HEK293 (cell line): ENCODE measurements at regions not wholly inside any gene's neighbourhood (a gene's known extent, or its start where the extent isn't known, plus 50 kb on each side); places are given as distances from the start of the nearest gene placed in this dataset.

Experiments used
- CTCF ChIA-PET: fragments of 350-600 bp; formaldehyde crosslinking; extraction: SDS; loops from one replicate; lab custom pipeline; 2021; ENCODE audit warnings: antibody characterized with exemption; lab: Yijun Ruan, JAX
- POLR2A ChIA-PET: fragments of 300-600 bp; formaldehyde crosslinking; extraction: SDS; loops from one replicate; lab custom pipeline; 2020; ENCODE audit warnings: antibody characterized with exemption, inconsistent platforms; lab: Yijun Ruan, JAX
- H3K27ac ChIP-seq: fragments of 200-500 bp; sonication (Bioruptor generic); 2 replicates; pipeline ENCODE4 v1.5.1; 2014; ENCODE audit warnings: low read depth, low read length, control low read depth, inconsistent platforms; ENCODE audit errors: extremely low read depth
- H3K36me3 ChIP-seq, 2 experiments: fragments of 200-500 bp in 1 of 2; sonication (Bioruptor generic) in 1 of 2; 1 replicate in 1 of 2; 2 replicates in 1 of 2; pipeline ENCODE4 v1.5.1; 2014 to 2017; ENCODE audit warnings: inconsistent platforms in 2 of 2, low read length in 2 of 2; ENCODE audit not compliant: control insufficient read depth in 2 of 2, insufficient read depth in 1 of 2
- H3K4me1 ChIP-seq: fragments of 200-500 bp; sonication (Bioruptor generic); 2 replicates; pipeline ENCODE4 v1.5.1; 2014; ENCODE audit warnings: mild to moderate bottlenecking, low read length, inconsistent platforms; ENCODE audit not compliant: control insufficient read depth, insufficient read depth
- H3K4me3 ChIP-seq: 2 replicates; pipeline ENCODE4 v1.5.1; 2011; ENCODE audit warnings: low read depth, mild to moderate bottlenecking, control low read depth, low read length, moderate library complexity
- H3K9me3 ChIP-seq: fragments of 200-500 bp; sonication (Bioruptor generic); 2 replicates; pipeline ENCODE4 v1.5.1; 2014; ENCODE audit warnings: low read depth, low read length, inconsistent platforms; ENCODE audit not compliant: control insufficient read depth, insufficient read depth
- KLF1 ChIP-seq: fragments of 450-650 bp; formaldehyde crosslinking; IDR thresholded peaks from 2 replicates; pipeline ENCODE4 v1.5.1; 2016; ENCODE audit warnings: missing biosample characterization, missing genetic modification characterization
- PATZ1 ChIP-seq: fragments of 450-650 bp; formaldehyde crosslinking; IDR thresholded peaks from 2 replicates; pipeline ENCODE4 v1.5.1; 2016; ENCODE audit warnings: missing biosample characterization, missing genetic modification characterization
- PRDM1 ChIP-seq: fragments of 450-650 bp; formaldehyde crosslinking; IDR thresholded peaks from 2 replicates; pipeline ENCODE4; 2016; ENCODE audit warnings: missing biosample characterization, missing genetic modification characterization
- REPIN1 ChIP-seq: fragments of 450-650 bp; formaldehyde crosslinking; IDR thresholded peaks from 2 replicates; pipeline ENCODE4 v1.5.1; 2017; ENCODE audit warnings: missing biosample characterization, missing genetic modification characterization, low read depth
- ZBTB48 ChIP-seq: fragments of 450-650 bp; formaldehyde crosslinking; IDR thresholded peaks from 2 replicates; pipeline ENCODE4 v1.5.1; 2016; ENCODE audit warnings: missing biosample characterization, missing genetic modification characterization
- ZFHX2 ChIP-seq: fragments of 450-650 bp; formaldehyde crosslinking; conservative IDR thresholded peaks from 2 replicates; pipeline ENCODE4 v1.5.1; 2016; ENCODE audit warnings: missing biosample characterization, missing genetic modification characterization
- ZFP69B ChIP-seq: fragments of 450-650 bp; formaldehyde crosslinking; IDR thresholded peaks from 2 replicates; pipeline ENCODE4 v1.5.1; 2016; ENCODE audit warnings: missing biosample characterization, missing genetic modification characterization
- ZIC2 ChIP-seq: fragments of 450-650 bp; formaldehyde crosslinking; IDR thresholded peaks from 2 replicates; pipeline ENCODE4 v1.5.1; 2016; ENCODE audit warnings: missing biosample characterization, missing genetic modification characterization
- ZNF10 ChIP-seq: fragments of 450-650 bp; formaldehyde crosslinking; IDR thresholded peaks from 2 replicates; pipeline ENCODE4 v1.5.1; 2017; ENCODE audit warnings: missing biosample characterization, missing genetic modification characterization
- ZNF138 ChIP-seq: fragments of 450-650 bp; formaldehyde crosslinking; IDR thresholded peaks from 2 replicates; pipeline ENCODE4 v1.5.1; 2016; ENCODE audit warnings: missing biosample characterization, missing genetic modification characterization, borderline replicate concordance
- ZNF146 ChIP-seq: fragments of 450-650 bp; formaldehyde crosslinking; IDR thresholded peaks from 2 replicates; pipeline ENCODE4 v1.5.1; 2016; ENCODE audit warnings: missing biosample characterization, missing genetic modification characterization
- ZNF202 ChIP-seq: fragments of 450-650 bp; formaldehyde crosslinking; IDR thresholded peaks from 2 replicates; pipeline ENCODE4 v1.5.1; 2016; ENCODE audit warnings: missing biosample characterization, missing genetic modification characterization, borderline replicate concordance
- ZNF248 ChIP-seq: fragments of 450-650 bp; formaldehyde crosslinking; IDR thresholded peaks from 2 replicates; pipeline ENCODE4 v1.5.1; 2017; ENCODE audit warnings: missing biosample characterization, missing genetic modification characterization
- ZNF280D ChIP-seq: fragments of 450-650 bp; formaldehyde crosslinking; IDR thresholded peaks from 2 replicates; pipeline ENCODE4 v1.5.1; 2016; ENCODE audit warnings: missing biosample characterization, missing genetic modification characterization
- ZNF302 ChIP-seq: fragments of 450-650 bp; formaldehyde crosslinking; IDR thresholded peaks from 2 replicates; pipeline ENCODE4 v1.5.1; 2016; ENCODE audit warnings: missing biosample characterization, missing genetic modification characterization, low read depth
- ZNF350 ChIP-seq: fragments of 450-650 bp; formaldehyde crosslinking; IDR thresholded peaks from 2 replicates; pipeline ENCODE4 v1.5.0; 2017; ENCODE audit warnings: missing biosample characterization, mild to moderate bottlenecking, missing genetic modification characterization
- ZNF398 ChIP-seq: fragments of 450-650 bp; formaldehyde crosslinking; IDR thresholded peaks from 2 replicates; pipeline ENCODE4 v1.5.1; 2017; ENCODE audit warnings: missing biosample characterization, missing genetic modification characterization
- ZNF558 ChIP-seq: fragments of 450-650 bp; formaldehyde crosslinking; IDR thresholded peaks from 2 replicates; pipeline ENCODE4 v1.5.1; 2016; ENCODE audit warnings: missing biosample characterization, missing genetic modification characterization
- ZNF596 ChIP-seq: fragments of 450-650 bp; IDR thresholded peaks from 2 replicates; pipeline ENCODE4 v1.5.0; 2018; ENCODE audit warnings: missing biosample characterization, mild to moderate bottlenecking, missing genetic modification characterization, moderate library complexity
- ZNF610 ChIP-seq: fragments of 450-650 bp; formaldehyde crosslinking; IDR thresholded peaks from 2 replicates; pipeline ENCODE4 v1.5.1; 2016; ENCODE audit warnings: missing biosample characterization, missing genetic modification characterization, borderline replicate concordance
- ZNF624 ChIP-seq: fragments of 450-650 bp; formaldehyde crosslinking; IDR thresholded peaks from 2 replicates; pipeline ENCODE4 v1.5.1; 2017; ENCODE audit warnings: missing biosample characterization, missing genetic modification characterization
- ZNF660 ChIP-seq: fragments of 450-650 bp; IDR thresholded peaks from 2 replicates; pipeline ENCODE4 v1.5.1; 2018; ENCODE audit warnings: missing biosample characterization, mild to moderate bottlenecking, missing genetic modification characterization
- ZNF707 ChIP-seq: fragments of 450-650 bp; formaldehyde crosslinking; IDR thresholded peaks from 2 replicates; pipeline ENCODE4 v1.5.1; 2016; ENCODE audit warnings: missing biosample characterization, missing genetic modification characterization

- no peak overlapping the region for H3K27ac ChIP-seq
- no peaks in the 10 kb centered on the region for H3K9me3 ChIP-seq
- no peak overlapping the region for H3K4me3 ChIP-seq
- CTCF ChIA-PET = interaction anchor here (0.6 to 0.7 kb wide), 2 partner anchors 94 to 243 kb away, joined by 3 to 4 read pairs; no protein-coding TSS in a partner anchor
- H3K4me1 ChIP-seq = no peaks in the 10 kb centered on the region
- TF ChIP-seq ZNF596 (tag by site-specific recombination) = no peak
- TF ChIP-seq REPIN1 = no peak
- TF ChIP-seq ZNF248 (tag by site-specific recombination) = no peak
- no peak for TF ChIP-seq ZNF146
- no peak for TF ChIP-seq ZIC2 (tag by site-specific recombination)
- no peak for TF ChIP-seq ZNF302 (tag by site-specific recombination)
- TF ChIP-seq ZFP69B (tag by site-specific recombination) = no peak
- no peak for TF ChIP-seq ZNF10 (tag by site-specific recombination)
- no peaks in the 10 kb centered on the region for H3K36me3 ChIP-seq
- POLR2A ChIA-PET = no interaction called here
These were observed 1247.2 kb downstream of the AACS start for GRCh38 chr12:126312457-126312856.

GRCh38 chr12:126316411-126316810, 1251.2 kb downstream of the AACS start:
- no peaks in the 10 kb centered on the region for H3K9me3 ChIP-seq
- TF ChIP-seq ZNF624 (no peak), ZNF280D (tag by site-specific recombination) (no peak), PRDM1 (tag by site-specific recombination) (no peak)
- TF ChIP-seq, all 188 proteins: peak for 0
- Histone ChIP-seq H3K36me3 (no peaks in the 10 kb centered on the region), H3K4me1 (no peaks in the 10 kb centered on the region), H3K4me3 (no peak overlapping the region), H3K27ac (no peak overlapping the region)
- CTCF ChIA-PET = interaction anchor here (0.5 to 0.8 kb wide), 2 partner anchors 54 to 431 kb away, joined by 3 to 4 read pairs; no protein-coding TSS in a partner anchor
- POLR2A ChIA-PET = no interaction called here

GRCh38 chr12:126337556-126338441, 1272.6 kb downstream of the AACS start:
- H3K9me3 ChIP-seq = no peaks in the 10 kb centered on the region
- ChIA-PET POLR2A (no interaction called here), CTCF (no interaction called here)
- no peak for TF ChIP-seq ZNF660 (tag by site-specific recombination)
- no peak for TF ChIP-seq ZNF610 (tag by site-specific recombination)
- no peak for TF ChIP-seq ZNF398
- no peak for TF ChIP-seq PATZ1 (tag by site-specific recombination)
- no peak for TF ChIP-seq ZFHX2 (tag by site-specific recombination)
- no peak for TF ChIP-seq ZNF138 (tag by site-specific recombination)
- no peak for TF ChIP-seq ZNF350
- no peak for TF ChIP-seq ZNF202 (tag by site-specific recombination)
- no peak for TF ChIP-seq ZNF707 (tag by site-specific recombination)
- no peak for TF ChIP-seq KLF1 (tag by site-specific recombination)
- TF ChIP-seq ZNF558 (tag by site-specific recombination) = no peak
- TF ChIP-seq ZBTB48 (tag by site-specific recombination) = no peak
- no peaks in the 10 kb centered on the region for H3K4me1 ChIP-seq
- H3K27ac ChIP-seq = no peak overlapping the region
- no peak overlapping the region for H3K4me3 ChIP-seq
- no peaks in the 10 kb centered on the region for H3K36me3 ChIP-seq
